GM19035 (cell line): ENCODE measurements at regions not wholly inside any gene's neighbourhood (a gene's known extent, or its start where the extent isn't known, plus 50 kb on each side); places are given as distances from the start of the nearest gene placed in this dataset.
A peak's percentile ranks its signal among the peaks of the same experiment; 100 is the strongest.
"Not testable (repeated sequence)": the region's sequence is repeated elsewhere in the genome, so short reads cannot be mapped to it uniquely, and the experiment has no call there.

ENCODE experiments used
- ATAC-seq: cut with Tn5 transposase; IDR thresholded peaks from one replicate; pipeline ENCODE4 v1.9.1; 2021; ENCODE audit not compliant: unreplicated experiment

DNA sequence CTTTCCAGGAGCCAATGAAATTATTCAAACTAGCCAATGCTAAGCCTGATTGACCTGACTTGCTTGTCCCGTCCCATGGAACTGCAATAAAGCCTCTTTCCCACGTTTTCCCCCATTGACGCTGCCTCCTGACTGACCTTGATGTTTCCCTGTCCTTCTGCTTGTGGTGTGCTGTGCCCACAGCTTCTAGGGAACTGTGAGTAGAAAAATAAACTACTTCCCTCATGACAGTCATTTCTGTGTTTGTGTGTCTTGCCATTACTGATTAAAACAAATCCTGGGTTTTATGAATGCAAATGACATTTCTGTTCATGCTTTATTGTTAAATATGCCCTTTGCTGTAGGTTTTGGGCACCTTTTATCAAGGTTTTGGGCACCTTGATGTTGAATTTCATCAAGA, 91.3 kb upstream of the ABI1 start:
- ATAC-seq = no peak

DNA sequence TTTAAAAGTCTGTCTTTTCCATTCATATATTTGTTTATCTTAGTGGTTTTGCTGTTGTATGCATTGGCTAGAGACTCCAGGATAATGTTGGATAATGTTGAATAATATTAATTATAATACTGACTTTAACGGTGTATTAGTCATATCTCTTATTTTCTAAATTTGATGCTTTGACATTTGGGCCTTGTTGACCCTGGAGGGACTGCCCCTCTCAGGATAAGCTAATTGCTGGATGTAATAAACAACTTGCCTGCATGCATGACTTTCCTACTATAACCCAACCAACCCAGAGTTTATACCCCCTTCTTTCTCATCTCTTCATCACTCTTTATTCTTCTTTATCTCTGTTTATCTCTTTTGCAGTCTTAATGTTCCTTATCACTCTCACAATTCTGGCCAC, 90.9 kb upstream of the ABI1 start:
- no peak for ATAC-seq

DNA sequence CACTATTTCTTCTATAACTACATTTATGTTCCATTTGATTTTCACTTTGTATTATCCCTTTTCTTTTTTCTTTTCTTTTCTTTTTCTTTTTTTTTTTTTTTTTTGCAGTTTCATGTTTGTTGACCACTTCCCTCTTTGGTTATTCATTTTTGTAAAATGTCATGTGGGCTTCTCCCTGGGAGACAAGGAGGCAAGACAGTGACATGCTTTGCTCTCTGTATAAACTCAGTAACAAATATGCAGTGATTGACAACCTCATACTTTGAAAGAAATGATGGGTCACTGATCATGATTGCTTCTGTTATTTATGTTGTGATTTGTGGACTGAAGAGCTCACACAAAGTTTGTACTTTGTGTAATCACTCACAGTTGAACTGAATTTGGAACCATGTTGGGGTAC, 90.2 kb upstream of the ABI1 start:
- no peak for ATAC-seq

DNA sequence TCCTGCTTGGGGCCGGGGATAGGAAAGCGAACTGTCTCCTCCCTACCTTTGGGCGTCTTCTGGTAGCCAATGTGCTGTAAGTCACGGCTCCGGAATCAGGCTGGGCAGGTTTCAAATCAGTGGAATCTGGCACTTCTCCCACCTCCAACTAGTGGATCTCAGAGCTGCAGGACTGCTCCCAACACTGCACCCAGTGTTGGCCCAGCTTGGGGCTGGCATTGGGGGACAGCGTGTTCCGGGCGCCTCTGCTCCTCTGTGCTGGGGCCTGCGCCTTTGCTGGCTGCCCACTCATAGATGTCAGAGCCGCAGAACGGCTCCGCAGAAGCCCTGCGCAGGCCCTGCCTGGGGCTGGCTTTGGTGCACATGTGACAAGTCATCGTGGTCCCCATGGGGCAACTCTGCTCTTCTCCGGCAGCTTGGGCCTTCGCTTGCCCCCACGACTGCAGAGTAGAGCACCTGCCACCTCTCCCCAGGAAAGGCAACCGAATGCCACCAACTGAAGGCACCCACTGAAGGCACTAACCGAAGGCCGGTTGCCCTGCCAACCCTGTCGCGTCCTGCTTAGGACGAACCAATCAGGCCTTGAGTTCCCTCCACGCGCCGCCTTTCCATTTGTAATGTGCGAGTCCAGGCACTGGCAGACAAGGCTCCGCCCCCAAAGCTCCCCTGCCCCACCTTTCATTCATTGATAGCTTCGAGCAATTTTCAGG, 85.5 kb upstream of the ABI1 start:
- ATAC-seq = no peak

DNA sequence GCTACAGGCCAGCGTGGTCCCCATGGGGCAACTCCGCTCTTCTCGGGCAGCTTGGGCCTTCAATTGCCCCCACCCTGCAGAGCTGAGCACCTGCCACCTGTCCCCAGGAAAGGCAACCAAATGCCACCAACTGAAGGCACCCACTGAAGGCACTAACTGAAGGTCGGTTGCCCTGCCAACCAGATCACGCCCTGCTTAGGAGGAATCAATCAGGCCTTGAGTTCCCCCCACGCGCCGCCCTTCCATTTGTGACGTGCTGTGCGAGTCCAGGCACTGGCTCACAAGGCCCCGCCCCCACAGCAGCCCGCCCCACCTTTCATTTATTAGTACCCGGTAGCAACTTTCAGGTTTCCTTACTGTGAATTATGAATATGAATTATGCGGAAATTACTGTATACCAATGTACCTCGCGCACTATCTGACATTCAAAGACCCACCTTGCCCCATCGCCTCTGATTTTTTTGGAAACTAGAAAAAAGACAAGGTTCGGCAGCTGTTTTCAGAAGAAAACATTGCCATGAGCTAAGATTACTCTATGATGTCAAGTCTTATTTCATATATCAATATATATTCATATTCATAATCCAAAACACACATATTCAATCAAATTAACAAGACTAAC, 83.6 kb upstream of the ABI1 start:
- ATAC-seq = no peak

DNA sequence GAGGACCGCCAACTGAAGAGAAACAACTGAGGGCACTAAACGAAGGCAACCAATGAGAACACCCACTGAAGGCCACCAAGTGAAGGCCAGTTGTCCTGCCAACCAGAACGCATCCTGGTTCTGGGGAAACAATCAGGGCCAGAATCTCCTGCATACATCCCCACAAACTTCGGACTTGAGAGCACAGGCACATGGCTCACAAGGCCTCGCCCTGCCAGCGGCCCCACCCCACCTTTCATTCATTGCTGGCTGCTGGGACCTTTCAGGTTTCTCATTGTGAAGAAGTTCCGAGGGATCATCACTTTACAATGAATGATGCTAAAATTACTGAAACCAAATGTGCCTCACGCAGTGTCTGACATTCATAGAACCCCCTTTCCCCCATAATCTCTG, 79.2 kb upstream of the ABI1 start:
- no peak for ATAC-seq

DNA sequence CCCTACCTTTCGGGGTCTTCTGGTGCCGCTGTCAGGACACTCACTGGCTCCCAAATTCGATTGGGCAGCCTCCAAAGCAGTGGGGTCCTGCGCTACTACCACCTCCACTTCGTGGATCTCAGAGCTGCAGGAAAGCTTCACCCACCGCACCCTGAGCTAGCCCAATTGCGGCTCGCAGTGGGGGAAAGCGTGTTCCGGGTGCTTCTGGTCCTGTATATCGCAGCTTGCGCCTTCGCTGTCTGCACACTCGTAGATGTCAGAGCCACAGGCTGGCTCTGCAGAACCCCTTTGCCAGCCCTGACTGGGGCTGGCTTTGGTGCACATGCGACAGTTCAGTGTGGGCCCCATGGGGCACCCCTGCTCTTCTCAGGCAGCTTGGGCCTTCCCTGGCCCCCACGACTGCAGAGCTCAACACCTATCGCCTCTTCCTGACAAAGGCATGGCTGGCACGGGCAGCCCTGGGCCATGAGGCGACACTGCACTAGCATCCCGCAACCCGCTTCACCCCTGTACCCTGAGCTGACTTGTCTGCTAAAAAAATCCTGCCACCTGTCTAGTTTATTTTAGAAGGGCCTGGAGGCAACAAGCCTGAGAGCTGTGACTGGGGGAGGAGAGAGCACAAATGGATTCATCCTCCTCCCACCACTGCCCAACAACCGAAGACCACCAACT, 78.7 kb upstream of the ABI1 start:
- ATAC-seq = no peak

DNA sequence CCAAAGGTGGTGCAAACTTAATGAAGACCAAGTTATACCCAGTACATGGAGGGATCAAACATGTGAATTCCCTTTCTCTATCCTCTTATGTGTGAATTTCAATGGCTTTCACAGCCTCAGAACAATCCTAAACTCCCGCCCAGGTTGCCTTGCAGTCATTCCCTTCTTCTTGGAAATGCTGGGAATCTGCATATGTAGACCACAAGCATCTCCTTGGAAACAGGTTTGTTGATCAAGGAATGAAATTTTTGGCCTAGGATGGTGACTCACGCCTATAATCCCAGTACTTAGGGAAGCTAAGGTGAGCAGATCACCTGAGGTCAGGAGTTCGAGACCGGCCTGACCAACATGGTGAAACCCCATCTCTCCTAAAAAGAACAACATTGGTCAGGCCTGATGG, 77.8 kb upstream of the ABI1 start:
- no peak for ATAC-seq

DNA sequence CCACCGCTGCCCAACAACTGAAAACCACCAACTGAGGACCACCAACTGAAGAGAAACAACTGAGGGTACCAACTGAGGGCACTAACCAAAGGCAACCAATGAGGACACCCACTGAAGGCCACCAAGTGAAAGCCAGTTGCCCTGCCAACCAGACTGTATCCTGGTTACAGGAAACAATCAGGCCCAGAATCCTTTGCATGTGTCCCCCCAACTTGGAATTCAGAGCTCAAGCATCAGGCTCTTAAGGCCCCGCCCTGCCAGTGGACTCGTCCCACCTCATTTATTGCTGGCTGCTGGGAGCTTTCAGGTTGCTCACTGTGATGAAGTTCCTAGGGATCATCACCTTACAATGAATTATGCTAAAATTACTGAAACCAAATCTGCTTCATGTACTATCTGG, 76.6 kb upstream of the ABI1 start:
- ATAC-seq = no peak

DNA sequence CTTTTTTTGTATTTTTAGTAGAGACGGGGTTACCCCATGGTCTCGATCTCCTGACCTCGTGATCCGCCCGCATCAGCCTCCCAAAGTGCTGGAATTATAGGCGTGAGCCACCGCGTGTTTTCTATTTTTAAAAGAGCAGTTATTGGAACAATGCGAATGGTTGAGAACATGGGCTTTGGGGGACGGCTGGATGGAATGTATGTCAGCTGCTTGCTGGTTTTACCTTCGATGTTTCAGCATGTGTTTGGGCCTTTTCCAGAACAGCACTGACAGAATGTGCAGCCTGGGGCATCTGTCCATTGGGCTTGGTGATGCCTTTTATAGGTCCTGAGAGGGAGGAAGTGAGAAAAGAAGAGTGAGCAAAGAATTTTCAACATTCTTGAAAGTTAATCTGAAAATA, 73.4 kb upstream of the ABI1 start:
- not testable (repeated sequence) for ATAC-seq

DNA sequence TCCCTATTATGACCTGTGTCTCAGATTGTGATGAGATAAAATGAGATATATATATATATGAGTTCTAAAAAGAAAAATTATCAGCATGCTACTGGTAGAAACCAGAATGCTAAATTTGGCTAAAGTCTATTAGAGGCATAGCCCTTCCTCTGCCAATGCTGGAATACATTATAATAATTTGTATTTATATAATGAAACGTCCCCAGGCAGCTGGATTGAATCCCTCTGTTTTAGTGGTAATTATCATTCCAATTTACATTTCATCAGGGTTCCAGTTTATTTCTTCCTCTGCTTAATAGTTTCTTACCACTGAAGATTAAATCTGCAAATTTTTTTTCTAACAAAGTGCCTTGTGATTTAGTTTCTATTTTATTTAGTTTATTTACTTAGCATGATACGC, 71.8 kb upstream of the ABI1 start:
- no peak for ATAC-seq

DNA sequence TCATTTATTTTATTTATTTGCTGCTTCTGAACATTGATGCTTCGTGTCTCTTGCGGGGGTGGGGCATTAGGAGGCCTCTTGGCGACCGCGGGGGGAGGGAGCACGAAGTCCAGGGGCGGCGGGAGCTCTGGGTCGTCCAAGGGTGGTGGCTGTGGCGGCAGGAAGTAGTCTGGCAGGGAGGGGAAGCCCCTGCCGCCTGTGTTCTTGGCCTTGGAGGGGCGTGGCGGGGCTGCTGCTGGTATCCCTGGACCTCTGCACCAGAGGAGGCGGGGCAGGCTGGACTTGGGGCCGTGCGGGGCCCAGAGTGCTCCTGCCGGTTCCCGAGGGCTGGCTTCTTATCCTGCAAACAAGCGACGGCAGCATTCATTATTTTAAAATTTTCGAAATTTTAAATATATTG, 70.5 kb upstream of the ABI1 start:
- peak; percentile 79 for ATAC-seq

DNA sequence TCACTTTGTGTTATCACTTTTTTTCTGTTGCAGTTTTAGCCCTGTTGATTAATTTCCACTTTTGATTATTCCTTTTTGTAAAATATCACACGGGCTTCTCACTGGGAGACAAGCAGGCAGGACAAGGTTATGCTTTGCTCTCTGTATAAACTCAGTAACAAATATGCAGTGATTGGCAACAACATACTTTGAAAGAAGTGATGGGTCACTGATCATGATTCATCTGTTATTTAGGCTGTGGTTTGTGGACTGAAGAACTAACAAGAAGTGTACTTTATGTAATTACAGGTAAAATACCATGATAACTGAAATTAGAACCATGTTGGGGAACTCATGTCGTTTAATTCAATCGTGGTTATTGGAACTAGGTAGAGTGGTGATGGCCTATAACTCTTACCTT, 62.1 kb upstream of the ABI1 start:
- not testable (repeated sequence) for ATAC-seq

DNA sequence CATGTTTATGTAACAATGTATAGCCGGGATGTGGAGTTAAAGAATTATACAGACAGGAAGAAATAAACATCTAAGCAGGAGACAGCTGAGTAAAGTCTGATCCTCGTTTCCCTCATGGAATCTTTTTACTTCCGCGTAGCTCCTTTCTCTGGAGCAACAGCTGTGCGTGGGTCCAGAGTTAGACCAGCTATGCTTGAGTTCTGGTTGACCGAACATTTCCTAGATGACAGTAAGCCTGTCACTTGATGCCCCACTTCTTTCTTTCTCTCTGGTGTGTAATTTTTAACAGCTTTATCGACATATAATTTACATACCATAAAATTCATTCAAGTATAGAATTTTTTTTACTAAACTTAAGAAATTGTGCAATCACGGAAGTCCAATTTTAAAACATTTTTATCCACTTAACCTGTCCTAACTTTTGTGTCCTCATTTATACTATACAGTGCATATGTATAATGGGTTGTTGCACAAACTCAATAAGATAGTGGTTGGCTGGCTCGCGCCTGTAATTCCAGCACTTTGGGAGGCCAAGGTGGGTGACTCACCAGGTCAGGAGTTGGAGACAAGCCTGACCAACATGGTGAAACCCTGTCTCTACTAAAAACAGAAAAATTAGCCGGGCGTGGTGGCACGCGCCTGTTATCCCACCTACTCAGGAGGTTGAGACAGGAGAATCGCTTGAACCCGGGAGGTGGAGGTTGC, 58.5 kb upstream of the ABI1 start:
- not testable (repeated sequence) for ATAC-seq

DNA sequence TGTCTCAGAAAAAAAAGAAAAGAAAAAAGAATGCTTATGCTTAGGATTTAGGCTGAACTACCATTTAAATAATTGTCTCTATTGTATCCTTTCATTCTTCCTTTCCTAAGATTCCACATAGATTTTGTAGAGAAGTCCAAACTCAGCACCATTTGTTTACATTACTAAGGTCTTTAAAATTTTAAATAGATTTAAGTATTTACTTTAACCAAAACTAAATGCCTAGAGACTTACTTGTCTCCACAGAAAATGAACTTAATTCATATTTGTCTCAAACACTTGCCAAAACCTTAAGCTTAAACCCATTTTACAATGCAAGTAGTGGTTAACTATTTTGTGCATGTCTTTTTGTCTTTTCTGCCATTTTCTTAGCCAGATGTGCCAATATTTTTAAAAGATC, 54.1 kb upstream of the ABI1 start:
- ATAC-seq = no peak

DNA sequence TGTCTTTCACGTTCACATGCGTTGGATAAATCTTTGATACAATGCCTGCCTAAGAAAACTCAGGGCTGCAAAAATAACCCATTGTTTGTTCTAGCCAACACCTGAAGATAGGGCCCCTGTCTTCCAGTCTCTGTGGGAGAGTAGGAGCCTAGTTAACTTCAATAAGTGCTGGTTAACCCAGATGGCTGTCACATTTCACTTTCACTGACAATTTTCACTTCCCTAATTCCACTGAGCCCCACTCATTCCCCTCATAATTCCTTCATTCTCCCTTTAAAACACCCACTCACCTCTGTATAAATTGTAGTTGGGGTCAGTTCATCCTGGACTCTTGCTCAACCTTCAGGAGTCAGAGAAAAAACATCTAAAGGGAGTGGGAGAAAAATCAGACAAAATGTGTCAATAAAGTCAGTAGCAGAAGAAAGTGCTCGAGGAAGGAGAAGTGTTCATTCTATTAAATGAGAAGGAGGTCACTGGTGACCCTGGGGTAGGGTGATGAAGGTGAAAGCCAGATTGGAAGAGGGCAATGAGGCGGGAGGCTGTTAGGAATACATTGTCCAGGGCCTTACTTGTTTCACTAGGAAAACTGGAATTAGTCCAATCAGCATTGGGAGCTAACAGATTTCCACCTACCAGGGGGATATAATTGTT, 51.2 kb upstream of the ABI1 start:
- no peak for ATAC-seq
